Subcutaneous abdominal adipose tissue (tissue), 5 donors: ENCODE measurements at regions not wholly inside any gene's neighbourhood (a gene's known extent, or its start where the extent isn't known, plus 50 kb on each side); places are given as distances from the start of the nearest gene placed in this dataset.

Source experiments
- H3K27ac ChIP-seq: one replicate; pipeline ENCODE4 v1.7.0; 2013; ENCODE audit warnings: low read depth, mild to moderate bottlenecking, inconsistent platforms, low read length, moderate library complexity
- H3K27me3 ChIP-seq, 5 donors: one replicate each; pipeline ENCODE4 v1.7.0; 2013; ENCODE audit warnings: low read length in 5 of 5, inconsistent platforms in 1 of 5; ENCODE audit not compliant: control insufficient read depth in 5 of 5, insufficient read depth in 4 of 5
- H3K36me3 ChIP-seq, 5 donors: one replicate each; pipeline ENCODE4 v1.7.0; 2013; ENCODE audit warnings: low read length in 5 of 5; ENCODE audit not compliant: control insufficient read depth in 5 of 5, insufficient read depth in 5 of 5
- H3K4me1 ChIP-seq, 5 donors: one replicate each; pipeline ENCODE4 v1.7.0; 2013; ENCODE audit warnings: low read length in 5 of 5, mild to moderate bottlenecking in 3 of 5, moderate library complexity in 1 of 5; ENCODE audit not compliant: control insufficient read depth in 5 of 5, insufficient read depth in 5 of 5
- H3K4me3 ChIP-seq, 5 donors: one replicate each; pipeline ENCODE4 v1.7.0; 2013; ENCODE audit warnings: low read length in 5 of 5, low read depth in 1 of 5
- H3K9ac ChIP-seq, 5 donors: one replicate each; pipeline ENCODE4 v1.7.0; 2013; ENCODE audit warnings: low read length in 5 of 5, mild to moderate bottlenecking in 4 of 5, moderate library complexity in 3 of 5
- H3K9me3 ChIP-seq, 5 donors: one replicate each; pipeline ENCODE4 v1.7.0; 2013; ENCODE audit warnings: low read length in 5 of 5; ENCODE audit not compliant: control insufficient read depth in 5 of 5
- donor health status: healthy.
- donor health status: healthy.
- donor health status: healthy.
- donor health status: healthy.
- donor health status: healthy.

- Histone ChIP-seq H3K27me3 (no peaks in the 10 kb centered on the region), H3K4me1 (no peaks in the 10 kb centered on the region), H3K27ac (no peak overlapping the region), H3K9me3 (no peaks in the 10 kb centered on the region), H3K4me3 (no peak overlapping the region), H3K36me3 (no peaks in the 10 kb centered on the region), H3K9ac (no peak overlapping the region)
Measured at GRCh38 chr13:60794751-60795150, 397.7 kb downstream of the TDRD3 start.

- Histone ChIP-seq H3K9ac (no peak overlapping the region), H3K36me3 (no peaks in the 10 kb centered on the region), H3K27ac (no peak overlapping the region), H3K9me3 (no peaks in the 10 kb centered on the region), H3K4me1 (no peaks in the 10 kb centered on the region), H3K27me3 (no peaks in the 10 kb centered on the region), H3K4me3 (no peak overlapping the region)
Measured at GRCh38 chr13:60790620-60791019, 393.6 kb downstream of the TDRD3 start.

- Histone ChIP-seq H3K9ac (no peak overlapping the region), H3K36me3 (no peaks in the 10 kb centered on the region), H3K4me1 (no peaks in the 10 kb centered on the region), H3K27ac (no peak overlapping the region), H3K4me3 (no peak overlapping the region), H3K9me3 (no peaks in the 10 kb centered on the region), H3K27me3 (no peaks in the 10 kb centered on the region)
Measured at GRCh38 chr13:60788156-60788829, 391.3 kb downstream of the TDRD3 start.

GRCh38 chr13:60787083-60787482, 390.1 kb downstream of the TDRD3 start:
- H3K9me3 ChIP-seq, result no peaks in the 10 kb centered on the region
- no peaks in the 10 kb centered on the region for H3K4me1 ChIP-seq
- no peak overlapping the region for H3K9ac ChIP-seq
- no peaks in the 10 kb centered on the region for H3K36me3 ChIP-seq
- no peaks in the 10 kb centered on the region for H3K27me3 ChIP-seq
- H3K4me3 ChIP-seq, result no peak overlapping the region
- H3K27ac ChIP-seq, result no peak overlapping the region

- no peaks in the 10 kb centered on the region for H3K4me1 ChIP-seq
- no peaks in the 10 kb centered on the region for H3K36me3 ChIP-seq
- no peak overlapping the region for H3K27ac ChIP-seq
- H3K9me3 ChIP-seq, result no peaks in the 10 kb centered on the region
- no peak overlapping the region for H3K4me3 ChIP-seq
- no peak overlapping the region for H3K9ac ChIP-seq
- no peaks in the 10 kb centered on the region for H3K27me3 ChIP-seq
Measured at GRCh38 chr13:60772726-60773125, 375.7 kb downstream of the TDRD3 start.

GRCh38 chr13:60765700-60766411, 368.8 kb downstream of the TDRD3 start:
- Histone ChIP-seq H3K27ac (no peak overlapping the region), H3K27me3 (no peaks in the 10 kb centered on the region), H3K9ac (no peak overlapping the region), H3K9me3 (no peaks in the 10 kb centered on the region), H3K4me3 (no peak overlapping the region), H3K4me1 (no peaks in the 10 kb centered on the region), H3K36me3 (no peaks in the 10 kb centered on the region)

GRCh38 chr13:60759499-60759898, 362.5 kb downstream of the TDRD3 start:
- Histone ChIP-seq H3K4me1 (peaks cover 0 to 6% (median 2%) of the 10 kb centered on the region in 5 donors), H3K4me3 (no peak overlapping the region), H3K9me3 (no peaks in the 10 kb centered on the region), H3K27ac (no peak overlapping the region), H3K27me3 (no peaks in the 10 kb centered on the region), H3K36me3 (no peaks in the 10 kb centered on the region), H3K9ac (no peak overlapping the region)

GRCh38 chr13:60758637-60759036, 361.6 kb downstream of the TDRD3 start:
- no peak overlapping the region for H3K27ac ChIP-seq
- H3K36me3 ChIP-seq, result no peaks in the 10 kb centered on the region
- H3K4me3 ChIP-seq, result no peak overlapping the region
- no peaks in the 10 kb centered on the region for H3K27me3 ChIP-seq
- H3K4me1 ChIP-seq, result peaks cover 0 to 6% (median 2%) of the 10 kb centered on the region in 5 donors
- H3K9me3 ChIP-seq, result no peaks in the 10 kb centered on the region
- H3K9ac ChIP-seq, result no peak overlapping the region

GRCh38 chr13:60757501-60758215, 360.6 kb downstream of the TDRD3 start:
- no peak overlapping the region for H3K4me3 ChIP-seq
- H3K36me3 ChIP-seq, result no peaks in the 10 kb centered on the region
- no peak overlapping the region for H3K27ac ChIP-seq
- peaks cover 0 to 6% (median 2%) of the 10 kb centered on the region in 5 donors for H3K4me1 ChIP-seq
- H3K27me3 ChIP-seq, result no peaks in the 10 kb centered on the region
- H3K9me3 ChIP-seq, result no peaks in the 10 kb centered on the region
- no peak overlapping the region for H3K9ac ChIP-seq

- Histone ChIP-seq H3K27ac (no peak overlapping the region), H3K9me3 (no peaks in the 10 kb centered on the region), H3K4me3 (no peak overlapping the region), H3K9ac (no peak overlapping the region), H3K36me3 (no peaks in the 10 kb centered on the region), H3K27me3 (no peaks in the 10 kb centered on the region), H3K4me1 (peaks cover 0 to 6% (median 2%) of the 10 kb centered on the region in 5 donors)
Measured at GRCh38 chr13:60756306-60756705, 359.3 kb downstream of the TDRD3 start.
